DND-41 (cell line): ENCODE measurements at regions not wholly inside any gene's neighbourhood (a gene's known extent, or its start where the extent isn't known, plus 50 kb on each side); places are given as distances from the start of the nearest gene placed in this dataset.

ENCODE experiments used
- EZH2 ChIP-seq: IDR thresholded peaks from 3 replicates; pipeline ENCODE4 v1.6.1; 2012; ENCODE audit warnings: borderline replicate concordance, low read depth, mild to moderate bottlenecking, moderate library complexity, low read length, inconsistent platforms; ENCODE audit not compliant: severe bottlenecking
- TF ChIP-seq, protein P1 (sequence below): IDR thresholded peaks from 2 replicates; pipeline ENCODE4 v1.5.1; 2012; ENCODE audit warnings: borderline replicate concordance, low read length, moderate library complexity, mild to moderate bottlenecking; ENCODE audit not compliant: poor library complexity, severe bottlenecking; ENCODE audit errors: extremely low read depth

DNA sequence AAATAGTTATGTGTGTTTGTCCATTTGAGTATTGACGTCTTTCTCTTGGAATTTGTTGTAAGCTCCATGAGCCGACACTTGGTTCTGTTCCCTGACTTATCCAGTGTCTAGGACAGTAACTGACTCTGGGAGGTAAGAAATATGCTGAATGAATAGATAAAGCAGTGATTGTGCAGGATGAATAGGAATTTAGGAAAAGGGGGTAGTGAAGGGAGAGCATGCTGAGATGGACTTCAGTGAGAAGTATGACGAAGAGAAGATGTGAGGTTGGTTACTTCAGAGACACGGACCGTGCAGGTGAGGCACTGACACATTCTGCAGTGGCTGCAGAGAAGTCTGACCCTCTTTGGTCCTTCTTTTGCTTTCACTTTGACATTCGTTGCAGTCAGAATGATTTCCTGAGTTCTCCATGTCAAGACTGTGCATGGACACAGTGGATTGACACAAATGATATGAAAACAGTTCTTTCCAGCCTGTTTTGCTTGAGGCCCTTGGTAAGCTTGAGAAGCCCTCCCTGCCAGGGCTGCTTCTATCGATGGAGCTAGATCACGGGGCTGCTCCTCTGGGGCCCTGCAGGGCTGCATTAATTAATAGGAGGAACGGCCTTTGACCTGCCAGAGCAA, 261.5 kb upstream of the SORCS1 start:
- TF ChIP-seq, protein P1, sequence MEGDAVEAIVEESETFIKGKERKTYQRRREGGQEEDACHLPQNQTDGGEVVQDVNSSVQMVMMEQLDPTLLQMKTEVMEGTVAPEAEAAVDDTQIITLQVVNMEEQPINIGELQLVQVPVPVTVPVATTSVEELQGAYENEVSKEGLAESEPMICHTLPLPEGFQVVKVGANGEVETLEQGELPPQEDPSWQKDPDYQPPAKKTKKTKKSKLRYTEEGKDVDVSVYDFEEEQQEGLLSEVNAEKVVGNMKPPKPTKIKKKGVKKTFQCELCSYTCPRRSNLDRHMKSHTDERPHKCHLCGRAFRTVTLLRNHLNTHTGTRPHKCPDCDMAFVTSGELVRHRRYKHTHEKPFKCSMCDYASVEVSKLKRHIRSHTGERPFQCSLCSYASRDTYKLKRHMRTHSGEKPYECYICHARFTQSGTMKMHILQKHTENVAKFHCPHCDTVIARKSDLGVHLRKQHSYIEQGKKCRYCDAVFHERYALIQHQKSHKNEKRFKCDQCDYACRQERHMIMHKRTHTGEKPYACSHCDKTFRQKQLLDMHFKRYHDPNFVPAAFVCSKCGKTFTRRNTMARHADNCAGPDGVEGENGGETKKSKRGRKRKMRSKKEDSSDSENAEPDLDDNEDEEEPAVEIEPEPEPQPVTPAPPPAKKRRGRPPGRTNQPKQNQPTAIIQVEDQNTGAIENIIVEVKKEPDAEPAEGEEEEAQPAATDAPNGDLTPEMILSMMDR = no peak
- no peak for TF ChIP-seq EZH2
